SK-N-SH (cell line): ENCODE measurements at regions not wholly inside any gene's neighbourhood (a gene's known extent, or its start where the extent isn't known, plus 50 kb on each side); places are given as distances from the start of the nearest gene placed in this dataset.

Experiments
- CTCF ChIA-PET: fragments of 300-600, 350-600 bp; formaldehyde crosslinking; extraction: SDS; loops from one replicate; lab custom pipeline; 2021; lab: Yijun Ruan, JAX
- POLR2A ChIA-PET: fragments of 350-600 bp; sonication (Branson Sonifier 250); formaldehyde crosslinking; extraction: SDS; loops from one replicate; lab custom pipeline; 2020; ENCODE audit warnings: antibody characterized with exemption, inconsistent platforms; lab: Yijun Ruan, JAX
- DNase-seq: peaks from one replicate; pipeline ENCODE4 v3.0.0; 2012
- H2AFZ ChIP-seq: fragments of 200-600 bp; sonication (generic); 2 replicates; pipeline ENCODE4 v1.8.1; 2016; ENCODE audit warnings: antibody characterized with exemption, mild to moderate bottlenecking, low read depth
- H3F3A ChIP-seq: fragments of 200-600 bp; sonication (generic); replicated peaks from 2 replicates; pipeline ENCODE3; 2016; ENCODE audit warnings: antibody characterized with exemption, mild to moderate bottlenecking; ENCODE audit not compliant: insufficient read depth
- H3K27ac ChIP-seq, 2 experiments: fragments of 200-500 bp in 1 of 2; fragments of 200-600 bp in 1 of 2; sonication (Bioruptor generic) in 1 of 2; sonication (generic), shearing (Covaris generic) in 1 of 2; 2 replicates each; pipeline versions ENCODE4 v1.5.1 to v1.6.1; 2014 to 2016; ENCODE audit warnings: low read depth in 2 of 2, inconsistent platforms in 1 of 2, low read length in 1 of 2, mild to moderate bottlenecking in 1 of 2, mixed read lengths in 1 of 2
- H3K27me3 ChIP-seq: fragments of 200-600 bp; sonication (generic), shearing (Covaris generic); 2 replicates; pipeline ENCODE4 v1.6.1; 2016; ENCODE audit warnings: mixed run types; ENCODE audit not compliant: insufficient read depth
- H3K36me3 ChIP-seq, 2 experiments: fragments of 200-500 bp in 1 of 2; fragments of 200-600 bp in 1 of 2; sonication (Bioruptor generic) in 1 of 2; sonication (generic) in 1 of 2; replicated peaks in 1 of 2; 2 replicates each; pipeline versions ENCODE3 to v1.5.1; 2014 to 2016; ENCODE audit warnings: low read length in 1 of 2, mild to moderate bottlenecking in 1 of 2; ENCODE audit not compliant: insufficient read depth in 2 of 2, control insufficient read depth in 1 of 2
- H3K4me1 ChIP-seq, 2 experiments: fragments of 200-500 bp in 1 of 2; fragments of 200-600 bp in 1 of 2; sonication (Bioruptor generic) in 1 of 2; sonication (generic), shearing (Covaris generic) in 1 of 2; 2 replicates each; pipeline versions ENCODE4 v1.5.1 to v1.6.1; 2014 to 2016; ENCODE audit warnings: low read depth in 1 of 2, low read length in 1 of 2, mixed run types in 1 of 2; ENCODE audit not compliant: insufficient read depth in 2 of 2, control insufficient read depth in 1 of 2
- H3K4me2 ChIP-seq: fragments of 200-600 bp; sonication (generic), shearing (Covaris generic); 2 replicates; pipeline ENCODE4 v1.6.1; 2017; ENCODE audit warnings: mixed run types
- H3K4me3 ChIP-seq, 2 experiments: fragments of 200-500 bp in 1 of 2; fragments of 200-600 bp in 1 of 2; sonication (Bioruptor generic) in 1 of 2; sonication (generic), shearing (Covaris generic) in 1 of 2; 2 replicates each; pipeline versions ENCODE4 v1.5.1 to v1.8.1; 2014 to 2016; ENCODE audit warnings: low read depth in 2 of 2, inconsistent platforms in 1 of 2, low read length in 1 of 2, mild to moderate bottlenecking in 1 of 2, mixed read lengths in 1 of 2, moderate library complexity in 1 of 2
- H3K79me2 ChIP-seq: fragments of 200-600 bp; sonication (generic); 2 replicates; pipeline ENCODE4 v1.8.1; 2017; ENCODE audit warnings: mild to moderate bottlenecking; ENCODE audit not compliant: insufficient read depth
- H3K9ac ChIP-seq: fragments of 200-600 bp; sonication (generic); 2 replicates; pipeline ENCODE4 v1.6.1; 2017; ENCODE audit warnings: mixed run types
- H3K9me2 ChIP-seq: fragments of 200-600 bp; sonication (generic); 2 replicates; pipeline ENCODE4 v1.6.1; 2017; ENCODE audit warnings: mixed run types
- H3K9me3 ChIP-seq: fragments of 200-600 bp; sonication (generic); 2 replicates; pipeline ENCODE4 v1.6.1; 2017; ENCODE audit warnings: mixed run types, mild to moderate bottlenecking, moderate library complexity
- H4K20me1 ChIP-seq: fragments of 200-600 bp; sonication (generic); 2 replicates; pipeline ENCODE4 v1.6.1; 2017; ENCODE audit warnings: mild to moderate bottlenecking, mixed run types; ENCODE audit not compliant: insufficient read depth
- EP300 ChIP-seq, 2 experiments: IDR thresholded peaks; 2 replicates each; pipeline versions ENCODE4 v1.4.0 to v1.6.1; 2012; ENCODE audit warnings: borderline replicate concordance in 1 of 2, low read depth in 1 of 2, low read length in 1 of 2
- FOSL2 ChIP-seq: IDR thresholded peaks from 2 replicates; pipeline ENCODE4 v1.4.0; 2012; ENCODE audit warnings: low read depth, mild to moderate bottlenecking, moderate library complexity, borderline replicate concordance
- FOXM1 ChIP-seq: IDR thresholded peaks from 2 replicates; pipeline ENCODE4 v1.4.0; 2012; ENCODE audit warnings: low read depth, mild to moderate bottlenecking
- GABPA ChIP-seq: IDR thresholded peaks from 2 replicates; pipeline ENCODE4 v1.4.0; 2012; ENCODE audit warnings: low read depth, mild to moderate bottlenecking
- IRF3 ChIP-seq: fragments of 150-350 bp; IDR thresholded peaks from 2 replicates; pipeline ENCODE4 v1.6.1; 2016; ENCODE audit warnings: mild to moderate bottlenecking, low read depth, low read length
- MEF2A ChIP-seq: IDR thresholded peaks from 2 replicates; pipeline ENCODE4 v1.4.0; 2012; ENCODE audit warnings: low read depth, borderline replicate concordance
- NRF1 ChIP-seq: IDR thresholded peaks from 2 replicates; pipeline ENCODE4 v1.6.1; 2012; ENCODE audit warnings: low read depth, mild to moderate bottlenecking, low read length
- PBX3 ChIP-seq: IDR thresholded peaks from 2 replicates; pipeline ENCODE4; 2012
- POLR2AphosphoS5 ChIP-seq: IDR thresholded peaks from 2 replicates; pipeline ENCODE4 v1.6.1; 2012; ENCODE audit warnings: low read depth, low read length
- RCOR1 ChIP-seq: fragments of 150-350 bp; IDR thresholded peaks from 2 replicates; pipeline ENCODE4 v1.6.1; 2017; ENCODE audit warnings: antibody characterized with exemption, low read length
- RFX5 ChIP-seq: IDR thresholded peaks from 2 replicates; pipeline ENCODE4 v1.6.1; 2012; ENCODE audit warnings: mild to moderate bottlenecking, improper control_type of control experiment, low read length
- RXRA ChIP-seq: IDR thresholded peaks from 2 replicates; pipeline ENCODE4 v1.4.0; 2012; ENCODE audit warnings: low read depth, mild to moderate bottlenecking, borderline replicate concordance
- SMC3 ChIP-seq: IDR thresholded peaks from 2 replicates; pipeline ENCODE4 v1.6.1; 2012; ENCODE audit warnings: low read depth, low read length, improper control_type of control experiment
- TCF12 ChIP-seq: IDR thresholded peaks from 2 replicates; pipeline ENCODE4 v1.4.0; 2012
- YY1 ChIP-seq: IDR thresholded peaks from 2 replicates; pipeline ENCODE4 v1.4.0; 2012; ENCODE audit warnings: low read depth, mild to moderate bottlenecking
- ZBTB33 ChIP-seq: IDR thresholded peaks from 2 replicates; pipeline ENCODE4 v1.4.0; 2012; ENCODE audit warnings: low read depth, borderline replicate concordance
- WGBS: methylation state at CpG from one replicate; pipeline ENCODE4 v1.1.6; 2017; ENCODE audit warnings: low lambda C conversion rate; 5-methylcytosine and 5-hydroxymethylcytosine counted together

GRCh38 chr11:41988951-41989572, 529.6 kb upstream of the LRRC4C start:
- Histone ChIP-seq H3K4me1 (no peaks in the 10 kb centered on the region), H3K4me3 (no peak overlapping the region), H3K27ac (no peak overlapping the region), H3K27me3 (no peaks in the 10 kb centered on the region), H3F3A (no peaks in the 10 kb centered on the region), H2AFZ (no peak overlapping the region), H3K79me2 (no peaks in the 10 kb centered on the region), H4K20me1 (no peaks in the 10 kb centered on the region), H3K9ac (no peak overlapping the region), H3K36me3 (no peaks in the 10 kb centered on the region), H3K9me2 (0 out of 2 replicates have a peak, but pooled peaks cover 4% of the 10 kb centered on the region), H3K4me2 (no peak overlapping the region), H3K9me3 (no peaks in the 10 kb centered on the region)
- no peak for DNase-seq
- POLR2A ChIA-PET: no interaction called here
- CTCF ChIA-PET: interaction anchor here (0.7 kb wide), 1 partner anchor 8 kb away, joined by 3 read pairs; no protein-coding TSS in a partner anchor
- WGBS: 31% methylated on average over 3 of the region's 3 CpGs
- TF ChIP-seq TCF12: no peak
- TF ChIP-seq POLR2AphosphoS5: no peak
- no peak for TF ChIP-seq EP300 (IDR thresholded peaks at IDR 0.05; ENCODE audit: borderline replicate concordance in 1 of 2, low read depth in 1 of 2, low read length in 1 of 2)
- no peak for TF ChIP-seq RCOR1
- no peak for TF ChIP-seq SMC3
- no peak for TF ChIP-seq MEF2A
- no peak for TF ChIP-seq NRF1

GRCh38 chr11:41989823-41990380, 530.5 kb upstream of the LRRC4C start:
- ChIA-PET CTCF (interaction anchor here (0.7 kb wide), 1 partner anchor 8 kb away, joined by 3 read pairs; no protein-coding TSS in a partner anchor), POLR2A (no interaction called here)
- no peak for DNase-seq
- H3K9ac ChIP-seq: no peak overlapping the region
- H3K27me3 ChIP-seq: no peaks in the 10 kb centered on the region
- no peaks in the 10 kb centered on the region for H3K9me3 ChIP-seq
- no peak overlapping the region for H2AFZ ChIP-seq
- no peak overlapping the region for H3K4me2 ChIP-seq
- no peaks in the 10 kb centered on the region for H4K20me1 ChIP-seq
- 0 out of 2 replicates have a peak, but pooled peaks cover 4% of the 10 kb centered on the region for H3K9me2 ChIP-seq
- H3K36me3 ChIP-seq: no peaks in the 10 kb centered on the region
- TF ChIP-seq PBX3: no peak
- no peak for TF ChIP-seq YY1
- TF ChIP-seq GABPA: no peak
- TF ChIP-seq IRF3: no peak
- TF ChIP-seq FOSL2: no peak
- TF ChIP-seq RXRA: no peak
- TF ChIP-seq RFX5: no peak
- no peak for TF ChIP-seq SMC3
- no peak for TF ChIP-seq TCF12
- TF ChIP-seq FOXM1: no peak
- TF ChIP-seq ZBTB33: no peak
- TF ChIP-seq RCOR1: no peak
- no peaks in the 10 kb centered on the region for H3F3A ChIP-seq
- H3K4me3 ChIP-seq: no peak overlapping the region
- H3K4me1 ChIP-seq: no peaks in the 10 kb centered on the region
- H3K27ac ChIP-seq: no peak overlapping the region
- H3K79me2 ChIP-seq: no peaks in the 10 kb centered on the region
